Endodermal cell (in vitro differentiated cells): ENCODE measurements at regions not wholly inside any gene's neighbourhood (a gene's known extent, or its start where the extent isn't known, plus 50 kb on each side); places are given as distances from the start of the nearest gene placed in this dataset.

Experiments used
- DNase-seq: peaks from one replicate; pipeline ENCODE4 v3.0.0-alpha.2; 2017
- H3K27ac ChIP-seq: 2 replicates; pipeline ENCODE4 v1.5.1; 2013; ENCODE audit warnings: mild to moderate bottlenecking, low read depth, low read length, moderate library complexity
- H3K27me3 ChIP-seq: 2 replicates; pipeline ENCODE4 v1.6.1; 2013; ENCODE audit warnings: mild to moderate bottlenecking, low read length, moderate library complexity; ENCODE audit not compliant: insufficient read depth, control insufficient read depth, poor library complexity, severe bottlenecking
- H3K36me3 ChIP-seq: 2 replicates; pipeline ENCODE4 v1.7.0; 2013; ENCODE audit warnings: mild to moderate bottlenecking, low read length, moderate library complexity; ENCODE audit not compliant: control insufficient read depth, insufficient read depth
- H3K4me1 ChIP-seq: one replicate; pipeline ENCODE4 v1.7.0; 2013; ENCODE audit warnings: low read length; ENCODE audit not compliant: control insufficient read depth, insufficient read depth
- H3K4me3 ChIP-seq: 2 replicates; pipeline ENCODE4 v1.5.1; 2013; ENCODE audit warnings: mild to moderate bottlenecking, low read length, moderate library complexity
- H3K9ac ChIP-seq: 2 replicates; pipeline ENCODE4 v1.6.1; 2013; ENCODE audit warnings: mild to moderate bottlenecking, low read length, moderate library complexity; ENCODE audit not compliant: poor library complexity, severe bottlenecking; ENCODE audit errors: extremely low read depth
- H3K9me3 ChIP-seq: 2 replicates; pipeline ENCODE4 v1.6.1; 2013; ENCODE audit warnings: mild to moderate bottlenecking, low read length, moderate library complexity; ENCODE audit not compliant: control insufficient read depth
- H3K27ac Mint-ChIP-seq: 2 replicates; pipeline ENCODE4 v1.8.0; 2020; ENCODE audit warnings: mixed read lengths
- H3K27me3 Mint-ChIP-seq: 2 replicates; pipeline ENCODE4 v1.8.0; 2021; ENCODE audit warnings: mild to moderate bottlenecking, mixed read lengths; ENCODE audit not compliant: insufficient read depth
- H3K36me3 Mint-ChIP-seq: 2 replicates; pipeline ENCODE4 v1.8.0; 2020; ENCODE audit warnings: low read depth, mixed read lengths
- H3K4me1 Mint-ChIP-seq: 2 replicates; pipeline ENCODE4 v1.8.0; 2020; ENCODE audit warnings: mixed read lengths
- H3K4me3 Mint-ChIP-seq: 2 replicates; pipeline ENCODE4 v1.8.0; 2020; ENCODE audit warnings: mild to moderate bottlenecking, moderate library complexity, mixed read lengths
- H3K9me3 Mint-ChIP-seq: 2 replicates; pipeline ENCODE4 v1.8.0; 2020; ENCODE audit warnings: mild to moderate bottlenecking, mixed read lengths
- WGBS, 2 experiments: methylation state at CpG; one replicate each; pipeline versions ENCODE4 v1.1.5 to v1.1.7; 2013; ENCODE audit warnings: missing lambda C conversion rate in 2 of 2, mixed read lengths in 1 of 2; ENCODE audit not compliant: insufficient coverage in 1 of 2, insufficient read length in 1 of 2; 5-methylcytosine and 5-hydroxymethylcytosine counted together
- TF ChIP-seq, protein P1 (sequence below): fragments of 200-600 bp; sonication (generic); conservative IDR thresholded peaks from 2 replicates; pipeline ENCODE4 v1.5.0; 2021; ENCODE audit warnings: antibody characterized with exemption, mild to moderate bottlenecking

DNA sequence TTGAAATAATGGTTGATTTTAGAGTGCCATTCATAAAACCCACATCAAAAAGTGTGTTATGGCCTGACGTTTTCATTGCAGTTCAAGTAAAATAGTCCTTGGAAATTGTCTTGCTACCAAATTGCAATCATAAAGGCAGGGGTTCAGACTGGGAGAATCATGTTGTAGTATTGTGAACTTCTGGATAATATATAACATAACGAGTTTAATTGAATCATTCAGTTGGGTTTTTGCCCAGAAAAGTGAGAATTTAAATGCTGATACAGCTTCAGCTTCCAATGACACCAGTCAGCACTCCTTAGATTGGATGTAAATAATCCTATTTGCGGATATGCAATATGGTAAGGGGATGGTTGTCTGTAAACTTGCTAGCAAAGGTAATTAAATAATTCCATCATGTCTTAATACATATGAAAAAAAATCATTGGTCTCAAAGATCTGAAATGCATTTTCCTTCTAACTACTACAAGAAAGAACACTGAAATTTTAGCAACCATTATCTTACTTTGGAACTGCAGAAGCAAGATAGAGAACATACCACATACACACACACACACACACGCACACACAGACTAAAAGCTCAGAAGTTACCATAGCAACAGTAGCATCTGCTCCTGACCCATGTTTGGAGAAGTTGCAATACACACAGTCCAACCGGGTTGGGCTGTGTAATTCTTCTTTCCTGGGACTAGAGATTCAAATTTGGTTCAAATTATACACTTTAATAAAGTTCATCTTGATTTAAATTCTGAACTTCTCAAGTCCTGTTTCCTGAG lies 686.2 kb upstream of the NR2F2 start:
- H3K4me3 Mint-ChIP-seq = no peak overlapping the region
- H3K4me1 ChIP-seq = no peaks in the 10 kb centered on the region
- H3K27me3 ChIP-seq = no peaks in the 10 kb centered on the region
- H3K27ac Mint-ChIP-seq = no peak overlapping the region
- TF ChIP-seq, protein P1, sequence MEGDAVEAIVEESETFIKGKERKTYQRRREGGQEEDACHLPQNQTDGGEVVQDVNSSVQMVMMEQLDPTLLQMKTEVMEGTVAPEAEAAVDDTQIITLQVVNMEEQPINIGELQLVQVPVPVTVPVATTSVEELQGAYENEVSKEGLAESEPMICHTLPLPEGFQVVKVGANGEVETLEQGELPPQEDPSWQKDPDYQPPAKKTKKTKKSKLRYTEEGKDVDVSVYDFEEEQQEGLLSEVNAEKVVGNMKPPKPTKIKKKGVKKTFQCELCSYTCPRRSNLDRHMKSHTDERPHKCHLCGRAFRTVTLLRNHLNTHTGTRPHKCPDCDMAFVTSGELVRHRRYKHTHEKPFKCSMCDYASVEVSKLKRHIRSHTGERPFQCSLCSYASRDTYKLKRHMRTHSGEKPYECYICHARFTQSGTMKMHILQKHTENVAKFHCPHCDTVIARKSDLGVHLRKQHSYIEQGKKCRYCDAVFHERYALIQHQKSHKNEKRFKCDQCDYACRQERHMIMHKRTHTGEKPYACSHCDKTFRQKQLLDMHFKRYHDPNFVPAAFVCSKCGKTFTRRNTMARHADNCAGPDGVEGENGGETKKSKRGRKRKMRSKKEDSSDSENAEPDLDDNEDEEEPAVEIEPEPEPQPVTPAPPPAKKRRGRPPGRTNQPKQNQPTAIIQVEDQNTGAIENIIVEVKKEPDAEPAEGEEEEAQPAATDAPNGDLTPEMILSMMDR = no peak
- no peak overlapping the region for H3K4me3 ChIP-seq
- H3K36me3 Mint-ChIP-seq = no peaks in the 10 kb centered on the region
- H3K27me3 Mint-ChIP-seq = no peaks in the 10 kb centered on the region
- H3K36me3 ChIP-seq = no peaks in the 10 kb centered on the region
- no peaks in the 10 kb centered on the region for H3K9me3 ChIP-seq
- H3K27ac ChIP-seq = no peak overlapping the region
- no peak for DNase-seq
- 91 to 92% methylated on average over 2 to 4 of the region's 5 CpGs for WGBS, 2 experiments
- no peaks in the 10 kb centered on the region for H3K9me3 Mint-ChIP-seq
- H3K9ac ChIP-seq = no peak overlapping the region
- no peaks in the 10 kb centered on the region for H3K4me1 Mint-ChIP-seq

DNA sequence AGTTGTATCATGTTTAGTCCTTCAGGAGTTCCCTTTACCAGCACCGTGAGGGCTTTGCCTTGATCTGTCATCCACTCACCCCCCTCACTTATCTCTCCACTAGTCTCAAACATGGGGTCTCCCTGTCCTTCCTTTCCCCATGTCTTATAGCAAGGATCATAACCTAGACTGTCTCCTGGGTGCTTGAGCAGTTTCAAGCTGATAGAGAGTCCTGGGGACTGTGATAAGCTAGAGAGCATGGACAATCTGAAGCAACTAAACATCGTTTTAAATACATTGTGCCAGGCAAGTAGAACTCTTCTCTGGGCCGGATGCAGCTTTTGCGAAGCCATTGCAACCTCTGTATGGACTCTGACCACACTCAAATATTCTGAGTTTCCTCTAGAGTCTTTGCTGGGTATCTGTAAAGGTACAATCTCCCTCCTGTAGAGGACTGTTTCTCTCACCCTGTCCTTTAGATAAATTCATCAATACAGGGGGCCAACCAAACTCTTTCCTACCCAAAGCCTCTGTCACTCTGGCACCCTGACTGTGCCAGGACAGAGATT lies 684.6 kb upstream of the NR2F2 start:
- H3K27me3 Mint-ChIP-seq = no peaks in the 10 kb centered on the region
- H3K4me3 Mint-ChIP-seq = no peak overlapping the region
- Histone ChIP-seq H3K9me3 (no peaks in the 10 kb centered on the region), H3K27me3 (no peaks in the 10 kb centered on the region), H3K4me1 (no peaks in the 10 kb centered on the region), H3K36me3 (no peaks in the 10 kb centered on the region), H3K27ac (no peak overlapping the region), H3K4me3 (no peak overlapping the region), H3K9ac (no peak overlapping the region)
- WGBS, 2 experiments = 95 to 98% methylated on average over 4 of the region's 4 CpGs
- DNase-seq = no peak
- TF ChIP-seq, protein P1 = no peak
- no peaks in the 10 kb centered on the region for H3K9me3 Mint-ChIP-seq
- H3K27ac Mint-ChIP-seq = no peak overlapping the region
- H3K36me3 Mint-ChIP-seq = no peaks in the 10 kb centered on the region
- no peaks in the 10 kb centered on the region for H3K4me1 Mint-ChIP-seq

DNA sequence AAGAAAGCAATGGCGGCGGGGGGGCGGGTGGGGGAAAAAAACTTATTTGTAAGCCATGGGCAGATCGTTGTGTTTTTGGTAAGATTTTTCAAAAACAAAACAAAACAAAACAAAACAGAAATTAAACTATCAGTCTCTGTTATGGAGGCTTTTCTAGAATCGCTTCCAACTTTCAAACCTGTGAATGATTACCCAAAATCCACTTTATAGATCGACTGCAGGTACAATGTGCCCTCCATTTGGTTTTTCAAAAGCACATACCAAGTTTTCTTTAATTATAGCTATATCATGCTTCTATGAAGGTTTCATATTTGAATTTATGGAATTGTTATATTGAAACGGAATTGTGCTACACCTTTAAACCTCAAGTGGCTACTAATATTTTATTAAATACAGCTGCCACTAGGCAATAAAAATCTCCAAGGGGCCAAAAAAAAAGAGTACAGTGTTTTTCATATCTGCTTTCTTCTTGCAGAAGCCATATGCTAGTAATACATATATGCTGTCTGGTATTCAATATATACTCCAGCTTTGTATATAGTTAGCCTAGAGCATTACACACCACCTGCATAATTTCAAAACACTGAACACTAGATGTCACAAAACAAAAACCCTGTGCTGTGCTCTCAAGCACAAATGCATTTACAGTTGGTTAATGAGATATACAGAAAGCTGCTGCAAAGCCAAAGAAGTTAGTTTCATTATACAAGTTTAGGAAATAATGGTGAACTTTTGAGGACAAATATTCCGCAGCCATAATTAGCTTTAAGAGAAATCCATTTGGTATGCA lies 683.8 kb upstream of the NR2F2 start:
- Mint-ChIP-seq H3K27ac (no peak overlapping the region), H3K4me3 (no peak overlapping the region), H3K36me3 (no peaks in the 10 kb centered on the region), H3K9me3 (no peaks in the 10 kb centered on the region), H3K27me3 (no peaks in the 10 kb centered on the region), H3K4me1 (no peaks in the 10 kb centered on the region)
- no peaks in the 10 kb centered on the region for H3K27me3 ChIP-seq
- no peaks in the 10 kb centered on the region for H3K9me3 ChIP-seq
- TF ChIP-seq, protein P1 = no peak
- H3K27ac ChIP-seq = no peak overlapping the region
- H3K4me1 ChIP-seq = no peaks in the 10 kb centered on the region
- no peak for DNase-seq
- no peaks in the 10 kb centered on the region for H3K36me3 ChIP-seq
- H3K4me3 ChIP-seq = no peak overlapping the region
- WGBS, 2 experiments = 91 to 100% methylated on average over 1 to 5 of the region's 8 CpGs
- no peak overlapping the region for H3K9ac ChIP-seq
